Activated CD8-positive, alpha-beta memory T cell treated with anti-CD3 and anti-CD28 coated beads for 36 hours (primary cell): ENCODE measurements at regions not wholly inside any gene's neighbourhood (a gene's known extent, or its start where the extent isn't known, plus 50 kb on each side); places are given as distances from the start of the nearest gene placed in this dataset.

ENCODE experiments used
- CTCF ChIA-PET: fragments of 350-600 bp; sonication (Branson Sonifier 250); formaldehyde crosslinking; loops from one replicate; lab custom pipeline; 2021; ENCODE audit warnings: antibody characterized with exemption; lab: Charles Lee
- POLR2A ChIA-PET: fragments of 350-600 bp; sonication (Branson Sonifier 250); formaldehyde crosslinking; loops from one replicate; lab custom pipeline; 2021; ENCODE audit warnings: antibody characterized with exemption; lab: Charles Lee

- CTCF ChIA-PET: interaction anchor here (0.5 kb wide), 1 partner anchor 1409 kb away, joined by 3 read pairs; no protein-coding TSS in a partner anchor
- POLR2A ChIA-PET: no interaction called here
These were observed 669.7 kb downstream of the RNF144A start for GRCh38 chr2:7586898-7587297.

GRCh38 chr2:7588295-7588694 is 671.1 kb downstream of the RNF144A start:
- POLR2A ChIA-PET: no interaction called here
- CTCF ChIA-PET: interaction anchor here (1.4 kb wide), 1 partner anchor 83 kb away, joined by 3 read pairs; no protein-coding TSS in a partner anchor

DNA sequence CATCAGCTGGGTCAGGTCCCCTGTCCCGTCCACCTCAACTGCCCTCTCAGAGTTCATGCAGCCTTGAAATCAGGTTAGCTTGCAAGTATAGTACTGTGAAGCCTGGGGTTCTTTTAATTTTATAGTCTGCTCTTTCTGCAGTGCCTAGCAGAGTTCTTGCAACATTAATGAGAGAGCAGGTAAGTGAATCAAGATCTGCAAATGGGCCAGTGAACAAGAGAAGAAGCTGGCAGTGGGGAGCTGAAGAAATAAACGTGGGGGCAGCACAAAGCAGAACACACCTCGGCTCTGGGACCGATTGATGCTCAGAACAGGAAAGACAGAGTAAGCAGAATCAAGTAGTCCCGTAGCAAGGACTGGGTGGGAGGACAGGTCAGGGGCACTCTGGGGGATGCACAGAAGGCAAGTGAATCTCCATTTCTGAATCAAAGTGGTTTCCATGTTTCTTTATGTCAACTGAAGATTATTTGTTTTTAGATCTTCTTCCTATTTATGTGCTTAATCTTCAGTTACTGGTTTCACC is 675.5 kb downstream of the RNF144A start:
- ChIA-PET CTCF (interaction anchor here (1.3 to 2.4 kb wide), 2 partner anchors 25 to 79 kb away, joined by 3 to 7 read pairs; no protein-coding TSS in a partner anchor), POLR2A (no interaction called here)

DNA sequence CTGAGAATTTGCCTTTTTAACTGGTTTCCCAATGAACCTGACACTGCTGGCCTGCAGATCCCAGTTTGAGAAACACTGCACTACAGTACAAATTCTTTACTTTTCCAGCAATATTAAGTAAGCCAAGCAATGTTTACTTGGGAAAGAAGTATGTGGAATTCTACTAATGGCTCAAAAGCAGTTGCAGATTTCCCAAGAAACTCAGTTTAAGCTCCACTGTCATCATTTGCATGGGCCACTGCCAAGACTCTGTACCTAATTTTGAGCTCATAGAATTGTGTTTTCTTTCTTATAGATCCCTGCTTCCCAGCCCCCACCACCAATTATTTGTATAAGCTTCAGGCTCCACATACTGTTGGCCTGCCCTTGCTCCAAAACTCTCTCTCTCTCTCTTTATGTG is 676.1 kb downstream of the RNF144A start:
- ChIA-PET POLR2A (interaction anchor here (0.6 kb wide), 1 partner anchor 134 kb away, joined by 6 read pairs; no protein-coding TSS in a partner anchor), CTCF (interaction anchor here (2.4 kb wide), 1 partner anchor 79 kb away, joined by 7 read pairs; no protein-coding TSS in a partner anchor)

GRCh38 chr2:7594211-7594610 is 677.0 kb downstream of the RNF144A start:
- POLR2A ChIA-PET: no interaction called here

DNA sequence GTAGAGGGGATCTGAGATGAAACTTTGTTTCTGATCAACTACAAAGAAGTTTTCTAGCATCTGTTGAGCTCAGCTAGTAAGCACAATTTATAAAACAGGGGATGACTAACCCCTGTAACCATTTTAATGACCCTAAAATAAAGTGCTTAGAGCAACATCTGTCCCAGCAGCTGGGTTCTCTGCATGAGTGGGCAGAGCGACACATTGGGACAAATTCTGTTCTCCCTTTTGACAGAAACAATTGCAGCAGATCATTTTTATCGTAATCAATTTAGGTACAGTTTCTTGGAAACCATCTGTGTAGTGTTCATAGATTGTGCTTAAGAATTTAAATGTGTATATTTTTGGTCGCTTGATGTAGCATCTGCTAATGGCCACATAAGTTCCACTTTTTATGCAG is 678.0 kb downstream of the RNF144A start:
- ChIA-PET CTCF (no interaction called here), POLR2A (no interaction called here)

More at GRCh38 chr2:7594211-7594610, 677.0 kb downstream of the RNF144A start:
- CTCF ChIA-PET: interaction anchor here (2.4 kb wide), 1 partner anchor 78 kb away, joined by 7 read pairs; no protein-coding TSS in a partner anchor

- POLR2A ChIA-PET: no interaction called here
- CTCF ChIA-PET: no interaction called here
These were observed 681.2 kb downstream of the RNF144A start for GRCh38 chr2:7598402-7598801.

GRCh38 chr2:7599462-7600258 is 682.4 kb downstream of the RNF144A start:
- ChIA-PET POLR2A (no interaction called here), CTCF (interaction anchor here (0.5 kb wide), 1 partner anchor 1887 kb away, joined by 3 read pairs; no protein-coding TSS in a partner anchor)

- ChIA-PET POLR2A (no interaction called here), CTCF (no interaction called here)
These were observed 684.8 kb downstream of the RNF144A start for GRCh38 chr2:7601990-7602389.

- CTCF ChIA-PET: no interaction called here
- POLR2A ChIA-PET: no interaction called here
These were observed 687.2 kb downstream of the RNF144A start for GRCh38 chr2:7604456-7604855.

DNA sequence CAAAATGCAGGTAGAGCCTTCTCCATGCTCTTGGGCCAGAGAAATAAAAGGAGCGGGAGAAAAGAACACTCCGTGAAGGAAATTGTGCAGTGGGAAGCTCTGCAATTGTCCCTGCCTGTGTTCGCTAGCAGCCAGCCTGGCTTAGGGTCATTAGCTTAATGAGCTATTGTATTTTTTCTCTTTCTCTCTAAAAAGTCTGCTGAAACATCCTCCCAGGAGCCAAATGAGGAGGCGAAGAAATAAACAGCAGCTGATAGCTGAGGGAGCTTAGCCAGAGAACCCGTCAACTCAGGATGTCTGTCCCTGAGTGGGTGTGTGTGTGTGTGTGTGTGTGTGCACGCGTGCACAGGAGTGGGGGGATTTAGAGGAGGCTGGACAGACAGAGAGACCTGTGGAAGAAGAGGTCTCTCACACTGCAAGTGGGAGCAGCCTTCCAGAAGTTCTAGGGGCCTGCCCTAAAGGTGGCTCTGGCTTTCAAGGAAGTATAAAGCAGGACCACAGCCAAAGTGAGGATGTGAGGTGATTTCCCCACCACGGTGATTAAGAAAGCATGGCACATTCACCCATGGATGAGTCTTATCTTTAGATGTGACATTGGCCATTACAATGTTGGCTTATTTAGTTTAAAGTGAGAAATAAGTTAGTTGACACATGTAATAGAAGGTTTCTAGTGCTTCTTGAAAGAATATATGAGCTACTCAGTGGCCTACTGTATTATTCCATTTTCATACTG is 690.4 kb downstream of the RNF144A start:
- ChIA-PET POLR2A (no interaction called here), CTCF (no interaction called here)

DNA sequence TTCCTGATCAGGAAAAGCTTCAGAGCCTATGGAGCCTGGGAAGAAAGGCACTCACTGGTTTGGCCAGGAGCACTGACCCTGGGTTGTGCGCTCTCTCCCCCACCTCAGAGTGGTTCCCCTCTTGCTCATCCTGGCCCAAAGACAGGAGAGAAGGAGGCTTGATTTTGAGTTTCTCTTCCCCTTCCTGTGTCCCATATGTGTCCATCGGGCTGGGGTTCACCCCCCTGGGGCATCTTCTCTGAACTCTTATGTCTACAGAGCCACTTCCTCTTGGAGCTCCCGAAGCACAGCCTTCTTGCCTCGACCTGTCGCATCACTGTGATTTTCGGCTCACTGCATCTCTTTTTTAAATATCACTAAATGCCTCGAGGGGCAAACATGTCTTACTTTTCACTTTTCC is 692.3 kb downstream of the RNF144A start:
- CTCF ChIA-PET: no interaction called here
- POLR2A ChIA-PET: no interaction called here

- CTCF ChIA-PET: no interaction called here
These were observed 692.8 kb downstream of the RNF144A start for GRCh38 chr2:7609974-7610373.

DNA sequence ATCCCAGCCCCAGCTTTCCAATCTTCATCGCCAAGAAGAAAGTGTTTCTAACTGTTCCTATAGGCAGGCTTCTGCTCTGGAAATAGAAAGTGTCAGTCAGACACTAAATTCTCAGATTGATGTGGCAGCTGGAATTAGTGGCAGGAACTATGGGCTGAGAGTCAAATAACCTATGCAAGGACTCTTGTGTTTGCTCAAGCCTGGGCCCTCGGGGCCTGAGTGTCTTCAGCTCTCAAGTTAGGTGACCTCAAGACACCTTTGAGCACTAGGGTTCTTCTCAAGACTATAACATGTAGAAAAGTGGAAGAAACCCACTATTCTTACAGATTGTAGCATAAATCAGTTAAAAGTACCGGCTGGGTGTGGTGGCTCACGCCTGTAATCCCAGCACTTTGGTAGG is 694.5 kb downstream of the RNF144A start:
- POLR2A ChIA-PET: no interaction called here
- CTCF ChIA-PET: no interaction called here

More at GRCh38 chr2:7609974-7610373, 692.8 kb downstream of the RNF144A start:
- POLR2A ChIA-PET: no interaction called here

DNA sequence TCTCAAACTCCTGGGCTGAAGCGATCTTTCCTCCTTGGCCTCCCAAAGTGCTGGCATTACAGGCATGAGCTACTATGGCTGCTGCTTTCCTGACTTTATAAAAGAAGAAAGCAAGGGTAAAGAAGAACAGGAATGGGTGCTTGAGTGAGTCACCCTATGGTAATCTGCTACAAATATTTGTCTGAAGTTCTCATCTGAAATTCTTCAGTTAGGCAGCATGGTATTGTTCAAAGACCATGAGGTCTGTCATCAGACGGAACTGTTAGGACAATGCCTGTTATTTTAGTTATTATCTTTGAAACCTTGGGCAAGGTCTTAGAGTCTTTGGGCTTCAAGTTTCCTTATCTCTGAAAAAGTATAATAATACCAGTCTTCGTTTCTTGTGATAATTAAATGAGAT is 695.8 kb downstream of the RNF144A start:
- POLR2A ChIA-PET: no interaction called here
- CTCF ChIA-PET: interaction anchor here (0.8 kb wide), 1 partner anchor 59 kb away, joined by 3 read pairs; no protein-coding TSS in a partner anchor

- ChIA-PET POLR2A (no interaction called here), CTCF (no interaction called here)
These were observed 696.6 kb downstream of the RNF144A start for GRCh38 chr2:7613831-7614230.

GRCh38 chr2:7618031-7618430 is 700.8 kb downstream of the RNF144A start:
- POLR2A ChIA-PET: no interaction called here
- CTCF ChIA-PET: no interaction called here

- ChIA-PET POLR2A (no interaction called here), CTCF (no interaction called here)
These were observed 702.2 kb downstream of the RNF144A start for GRCh38 chr2:7619203-7619970.

- ChIA-PET POLR2A (no interaction called here), CTCF (no interaction called here)
These were observed 703.0 kb downstream of the RNF144A start for GRCh38 chr2:7620255-7620654.
